Esophagus squamous epithelium (tissue), 4 donors: ENCODE measurements at regions not wholly inside any gene's neighbourhood (a gene's known extent, or its start where the extent isn't known, plus 50 kb on each side); places are given as distances from the start of the nearest gene placed in this dataset.

ENCODE experiments used
- POLR2A ChIP-seq, 4 donors: fragments of 450-650 bp; IDR thresholded peaks; one replicate each; pipeline ENCODE4 v1.6.1; 2017; ENCODE audit warnings: antibody characterized with exemption in 4 of 4, mild to moderate bottlenecking in 4 of 4, moderate library complexity in 3 of 4
- TF ChIP-seq, protein P1 (sequence below), 6 experiments: fragments of 450-650 bp in 4 of 6; fragments of 200-600 bp in 2 of 6; sonication (generic) in 2 of 6; IDR thresholded peaks; one replicate each; pipeline ENCODE4 v1.5.1; 2016 to 2019; ENCODE audit warnings: antibody characterized with exemption in 6 of 6, mild to moderate bottlenecking in 4 of 6, moderate library complexity in 4 of 6

DNA sequence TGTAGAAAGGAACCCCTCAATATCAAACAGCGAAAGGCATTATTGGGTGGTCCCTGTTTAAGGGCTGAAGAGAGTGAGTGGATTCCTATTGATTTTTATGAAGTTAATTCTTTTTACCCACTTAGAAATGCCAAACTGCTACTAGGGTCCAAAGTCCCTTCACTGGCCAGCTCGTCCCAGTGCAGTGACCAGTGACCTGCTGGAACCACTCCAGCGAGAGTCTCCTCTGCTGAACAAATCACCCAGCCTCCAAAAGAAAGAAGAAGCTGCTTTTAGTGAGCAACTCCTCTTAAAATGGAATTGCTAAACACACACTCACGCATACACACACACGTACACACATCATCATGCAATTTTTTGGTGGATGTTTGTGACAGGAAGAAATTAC, 198.2 kb upstream of the PLEKHG7 start:
- TF ChIP-seq, protein P1, sequence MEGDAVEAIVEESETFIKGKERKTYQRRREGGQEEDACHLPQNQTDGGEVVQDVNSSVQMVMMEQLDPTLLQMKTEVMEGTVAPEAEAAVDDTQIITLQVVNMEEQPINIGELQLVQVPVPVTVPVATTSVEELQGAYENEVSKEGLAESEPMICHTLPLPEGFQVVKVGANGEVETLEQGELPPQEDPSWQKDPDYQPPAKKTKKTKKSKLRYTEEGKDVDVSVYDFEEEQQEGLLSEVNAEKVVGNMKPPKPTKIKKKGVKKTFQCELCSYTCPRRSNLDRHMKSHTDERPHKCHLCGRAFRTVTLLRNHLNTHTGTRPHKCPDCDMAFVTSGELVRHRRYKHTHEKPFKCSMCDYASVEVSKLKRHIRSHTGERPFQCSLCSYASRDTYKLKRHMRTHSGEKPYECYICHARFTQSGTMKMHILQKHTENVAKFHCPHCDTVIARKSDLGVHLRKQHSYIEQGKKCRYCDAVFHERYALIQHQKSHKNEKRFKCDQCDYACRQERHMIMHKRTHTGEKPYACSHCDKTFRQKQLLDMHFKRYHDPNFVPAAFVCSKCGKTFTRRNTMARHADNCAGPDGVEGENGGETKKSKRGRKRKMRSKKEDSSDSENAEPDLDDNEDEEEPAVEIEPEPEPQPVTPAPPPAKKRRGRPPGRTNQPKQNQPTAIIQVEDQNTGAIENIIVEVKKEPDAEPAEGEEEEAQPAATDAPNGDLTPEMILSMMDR (IDR thresholded peaks at IDR 0.05) = no peak
- no peak for TF ChIP-seq POLR2A (IDR thresholded peaks at IDR 0.05)
